Right renal pelvis (tissue), 4 donors: ENCODE measurements at regions not wholly inside any gene's neighbourhood (a gene's known extent, or its start where the extent isn't known, plus 50 kb on each side); places are given as distances from the start of the nearest gene placed in this dataset.

Experiments used
- DNase-seq, 4 donors: peaks; one replicate each; pipeline ENCODE4 v3.0.0-alpha.2; 2013; ENCODE audit warnings: low read depth in 4 of 4, low spot score in 3 of 4, missing footprints in 1 of 4

- DNase-seq, result no peak
Measured at GRCh38 chr3:181660337-181660736, 51.4 kb upstream of the SOX2 start.

GRCh38 chr3:181637456-181637855, 74.3 kb upstream of the SOX2 start:
- no peak for DNase-seq

- no peak for DNase-seq
Measured at GRCh38 chr3:181637056-181637455, 74.7 kb upstream of the SOX2 start.

GRCh38 chr3:181635141-181635540, 76.6 kb upstream of the SOX2 start:
- DNase-seq, result no peak

GRCh38 chr3:181633556-181633955, 78.2 kb upstream of the SOX2 start:
- DNase-seq, result no peak

DNA sequence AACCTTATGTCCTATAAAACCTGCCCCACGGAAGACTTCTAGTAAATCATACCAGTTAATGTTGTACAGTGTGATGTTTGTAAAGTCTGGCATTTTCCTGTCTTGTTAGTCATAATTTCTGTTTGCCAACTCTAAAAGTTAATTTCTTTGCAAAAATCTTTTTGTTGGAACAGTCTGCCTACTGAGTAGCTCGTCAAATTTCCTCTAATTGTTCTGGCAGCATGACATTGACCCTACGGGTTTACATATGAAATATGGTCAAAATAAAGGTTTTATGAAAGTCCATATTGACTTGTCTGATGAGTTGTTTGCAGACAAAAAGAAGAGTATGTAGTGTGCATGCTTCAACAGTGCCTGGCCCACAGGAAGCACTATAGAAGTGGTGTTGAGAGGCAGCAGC, 79.8 kb upstream of the SOX2 start:
- DNase-seq, result no peak

- DNase-seq, result no peak
Measured at GRCh38 chr3:181630853-181631252, 80.9 kb upstream of the SOX2 start.

- DNase-seq, result no peak
Measured at GRCh38 chr3:181629711-181630110, 82.0 kb upstream of the SOX2 start.

GRCh38 chr3:181629029-181629428, 82.7 kb upstream of the SOX2 start:
- no peak for DNase-seq

- DNase-seq, result no peak
Measured at GRCh38 chr3:181628384-181628783, 83.3 kb upstream of the SOX2 start.

GRCh38 chr3:181626036-181626435, 85.7 kb upstream of the SOX2 start:
- no peak for DNase-seq

DNA sequence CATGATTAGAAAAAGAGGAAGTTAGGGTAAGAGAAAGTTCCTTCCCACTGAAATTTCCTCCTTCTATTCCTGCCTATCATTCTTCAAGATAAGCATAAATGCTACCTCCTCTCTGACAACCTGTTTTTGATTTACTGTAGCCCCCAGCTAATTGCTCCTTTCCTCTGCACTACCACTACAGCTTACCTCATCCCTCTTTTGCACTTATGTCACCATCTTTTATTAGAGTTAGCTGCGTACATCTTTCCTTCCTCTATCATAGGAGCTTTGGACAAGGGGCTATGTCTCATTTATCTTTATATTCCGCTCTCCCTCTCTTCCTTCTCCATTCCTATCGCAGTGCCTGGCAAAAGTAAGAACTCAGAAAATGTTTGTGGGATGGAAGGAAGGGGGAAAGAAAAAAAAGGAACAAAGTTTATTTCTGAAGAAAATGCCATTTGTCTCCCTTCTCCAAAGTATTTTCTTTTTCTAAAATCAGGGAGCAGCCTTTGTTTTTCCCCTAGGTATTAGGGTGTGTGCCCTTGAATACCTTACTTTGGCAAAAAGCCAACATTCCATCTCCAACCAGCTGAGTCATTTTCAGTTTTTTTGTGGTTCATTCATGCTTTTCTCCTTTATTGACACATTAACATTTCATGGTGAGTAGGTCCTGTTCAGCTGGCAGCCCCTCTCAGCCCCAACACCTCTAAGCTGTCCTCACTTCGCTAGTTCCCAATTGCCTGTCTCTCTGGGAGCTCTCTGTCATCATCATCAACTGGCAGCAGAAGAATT, 87.6 kb upstream of the SOX2 start:
- peak in 2 of 4 donors; percentile 2 to 10 for DNase-seq

- no peak for DNase-seq
Measured at GRCh38 chr3:181622365-181622764, 89.4 kb upstream of the SOX2 start.

- DNase-seq, result no peak
Measured at GRCh38 chr3:181619897-181620296, 91.8 kb upstream of the SOX2 start.

- DNase-seq, result no peak
Measured at GRCh38 chr3:181618260-181618659, 93.5 kb upstream of the SOX2 start.

DNA sequence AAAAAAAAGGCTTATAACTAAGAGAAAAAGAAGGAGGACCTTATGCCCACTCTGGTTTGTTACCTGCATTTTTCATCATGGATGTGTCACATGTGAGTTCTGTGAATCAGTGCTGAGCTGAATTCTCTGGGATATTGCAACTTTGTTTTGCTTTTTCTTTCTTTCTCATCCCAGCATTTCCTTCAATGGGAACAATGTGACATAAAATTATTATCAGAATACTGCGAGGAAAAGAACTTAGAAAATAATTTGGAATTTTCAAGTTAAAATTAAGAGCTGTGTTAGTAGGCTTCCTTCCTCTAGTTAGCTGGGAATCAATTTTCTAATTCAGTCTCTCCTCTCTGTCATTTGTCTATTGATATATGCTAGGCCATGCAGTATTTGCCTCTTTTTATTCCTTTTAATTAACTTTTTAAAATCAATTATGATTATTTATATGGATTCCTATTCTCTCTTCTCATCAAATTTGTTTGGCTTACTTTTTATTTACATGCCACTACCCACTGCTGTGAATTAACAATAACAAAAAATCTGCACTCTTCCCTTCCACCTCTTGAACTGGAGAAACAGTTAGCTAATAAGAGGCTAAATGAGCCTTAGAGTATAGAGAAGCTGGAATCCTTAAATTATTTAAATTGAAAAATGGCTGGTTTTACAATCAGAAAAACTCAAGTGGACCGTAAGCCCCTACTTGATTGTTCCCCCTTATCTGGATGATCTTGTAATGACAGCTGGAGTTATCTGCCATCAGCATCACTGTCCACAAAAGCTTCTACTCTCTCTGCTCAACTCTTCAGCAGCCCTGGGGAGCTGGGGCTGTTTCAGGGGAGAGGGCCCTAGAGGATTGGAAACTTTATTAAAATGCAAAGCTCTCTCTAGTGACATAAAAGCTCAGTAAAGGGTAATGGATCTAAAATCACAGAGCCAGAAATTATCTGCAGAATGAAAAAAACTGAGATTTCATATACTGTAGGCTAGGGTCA, 95.3 kb upstream of the SOX2 start:
- no peak for DNase-seq

GRCh38 chr3:181615666-181616065, 96.1 kb upstream of the SOX2 start:
- DNase-seq, result no peak

DNA sequence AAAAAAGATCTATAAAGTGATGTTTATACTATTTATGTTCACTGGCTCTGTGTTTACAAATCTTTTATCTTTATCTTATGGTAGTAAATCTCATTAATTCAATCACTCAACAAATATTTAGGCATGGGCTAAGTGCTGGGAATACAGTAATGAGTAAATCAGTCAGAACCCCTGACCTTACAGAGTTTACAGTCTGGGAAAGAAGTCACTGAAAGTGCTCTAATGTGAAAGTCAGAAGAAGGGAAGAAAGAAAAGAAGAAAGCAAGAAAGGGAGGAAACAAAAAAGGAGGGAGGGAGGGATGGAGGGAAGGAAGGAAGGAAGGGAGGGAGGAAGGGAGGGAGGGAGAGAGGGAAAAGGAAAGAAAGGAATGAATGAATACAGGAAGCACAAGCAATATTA, 96.8 kb upstream of the SOX2 start:
- no peak for DNase-seq

GRCh38 chr3:181613813-181614212, 97.9 kb upstream of the SOX2 start:
- no peak for DNase-seq

GRCh38 chr3:181613191-181613590, 98.5 kb upstream of the SOX2 start:
- DNase-seq, result no peak

DNA sequence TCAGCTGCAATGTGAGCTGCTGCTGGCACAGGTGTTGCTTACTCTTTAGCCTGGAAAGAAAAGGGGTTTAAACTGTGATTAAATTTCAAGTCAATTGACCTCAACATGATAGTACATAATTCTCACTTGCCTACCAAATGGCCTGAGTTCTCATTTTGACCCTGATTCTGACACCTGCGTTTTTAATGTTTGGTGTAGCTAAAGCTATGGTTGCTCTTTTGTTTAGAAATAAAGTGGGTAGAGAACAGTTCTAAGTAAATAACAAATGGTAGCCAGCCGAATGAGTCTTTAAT, 100.8 kb upstream of the SOX2 start:
- DNase-seq, result no peak
